Tibial nerve (tissue), 4 donors: ENCODE measurements at regions not wholly inside any gene's neighbourhood (a gene's known extent, or its start where the extent isn't known, plus 50 kb on each side); places are given as distances from the start of the nearest gene placed in this dataset.

Source experiments
- EP300 ChIP-seq, 2 donors: sonication (generic); formaldehyde crosslinking; IDR thresholded peaks; one replicate each; pipeline ENCODE4 v1.6.1; 2017; ENCODE audit warnings: antibody characterized with exemption in 2 of 2, mild to moderate bottlenecking in 1 of 2
- TF ChIP-seq, protein P1 (sequence below), 5 experiments: fragments of 200-600 bp in 3 of 5; fragments of 450-650 bp in 2 of 5; sonication (generic) in 3 of 5; IDR thresholded peaks; one replicate each; pipeline ENCODE4 v1.5.1; 2016 to 2019; ENCODE audit warnings: antibody characterized with exemption in 5 of 5, mild to moderate bottlenecking in 3 of 5, moderate library complexity in 2 of 5

DNA sequence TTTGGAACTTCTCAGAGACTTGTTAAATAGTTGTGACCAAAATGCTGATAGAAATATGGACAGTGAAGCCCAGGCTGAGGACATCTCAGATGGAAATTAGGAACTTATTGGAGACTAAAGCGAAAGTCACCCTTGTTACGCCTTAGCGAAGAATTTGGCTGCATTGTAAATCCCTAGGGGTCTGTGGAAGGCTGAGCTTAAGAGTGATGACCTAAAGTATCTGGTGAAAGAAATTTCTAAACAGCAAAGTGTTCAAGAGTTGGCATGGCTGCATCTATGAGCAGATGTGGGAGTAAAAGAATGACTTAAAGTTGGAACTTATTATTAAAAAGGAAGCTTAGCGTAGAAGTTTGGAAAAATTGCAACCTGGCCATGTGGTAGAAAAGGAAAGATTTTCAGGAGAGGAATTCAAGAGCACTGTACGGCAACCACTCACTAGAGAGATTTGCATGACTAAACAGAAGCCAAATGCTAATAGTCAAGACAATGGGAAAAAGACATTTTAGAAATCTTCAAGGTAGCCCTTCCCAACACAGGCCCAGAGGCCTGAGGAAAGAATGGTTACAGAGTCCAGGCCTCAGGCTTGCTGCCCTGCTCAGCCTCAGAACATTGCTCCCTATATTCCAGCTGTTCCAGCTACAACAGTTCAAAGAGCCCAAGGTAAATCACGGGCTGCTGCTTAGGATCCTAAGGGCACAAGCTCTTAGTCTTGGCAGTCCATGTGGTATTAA is 61.6 kb upstream of the TNFRSF21 start:
- TF ChIP-seq, protein P1, sequence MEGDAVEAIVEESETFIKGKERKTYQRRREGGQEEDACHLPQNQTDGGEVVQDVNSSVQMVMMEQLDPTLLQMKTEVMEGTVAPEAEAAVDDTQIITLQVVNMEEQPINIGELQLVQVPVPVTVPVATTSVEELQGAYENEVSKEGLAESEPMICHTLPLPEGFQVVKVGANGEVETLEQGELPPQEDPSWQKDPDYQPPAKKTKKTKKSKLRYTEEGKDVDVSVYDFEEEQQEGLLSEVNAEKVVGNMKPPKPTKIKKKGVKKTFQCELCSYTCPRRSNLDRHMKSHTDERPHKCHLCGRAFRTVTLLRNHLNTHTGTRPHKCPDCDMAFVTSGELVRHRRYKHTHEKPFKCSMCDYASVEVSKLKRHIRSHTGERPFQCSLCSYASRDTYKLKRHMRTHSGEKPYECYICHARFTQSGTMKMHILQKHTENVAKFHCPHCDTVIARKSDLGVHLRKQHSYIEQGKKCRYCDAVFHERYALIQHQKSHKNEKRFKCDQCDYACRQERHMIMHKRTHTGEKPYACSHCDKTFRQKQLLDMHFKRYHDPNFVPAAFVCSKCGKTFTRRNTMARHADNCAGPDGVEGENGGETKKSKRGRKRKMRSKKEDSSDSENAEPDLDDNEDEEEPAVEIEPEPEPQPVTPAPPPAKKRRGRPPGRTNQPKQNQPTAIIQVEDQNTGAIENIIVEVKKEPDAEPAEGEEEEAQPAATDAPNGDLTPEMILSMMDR (IDR thresholded peaks at IDR 0.05) = no peak
- TF ChIP-seq EP300 (IDR thresholded peaks at IDR 0.05) = no peak
